ENCODE measurements at regions not wholly inside any gene's neighbourhood (a gene's known extent, or its start where the extent isn't known, plus 50 kb on each side); places are given as distances from the start of the nearest gene placed in this dataset.

DNA sequence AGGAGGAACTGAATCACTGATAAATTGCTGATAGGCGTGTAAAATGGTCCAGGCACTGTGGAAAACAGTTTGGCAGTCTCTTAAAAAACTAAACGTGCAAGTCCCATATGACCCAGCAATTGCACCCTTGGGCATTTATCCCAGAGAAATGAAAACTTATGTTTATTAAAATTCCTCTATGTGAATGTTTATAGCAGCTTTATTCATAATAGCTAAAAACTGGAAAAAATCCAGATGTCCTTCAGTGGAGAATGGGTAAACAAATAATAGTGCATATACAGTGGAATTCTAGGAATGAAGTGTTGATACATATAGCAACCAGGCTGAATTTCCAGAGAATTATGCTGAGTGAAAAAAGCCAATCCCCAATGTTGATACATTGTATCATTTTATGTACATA, 482.2 kb upstream of the PDZRN3 start:
- no peak overlapping the region for H3K4me3 ChIP-seq (ENCODE audit: low read depth, low read length)
- TF ChIP-seq, protein P1, sequence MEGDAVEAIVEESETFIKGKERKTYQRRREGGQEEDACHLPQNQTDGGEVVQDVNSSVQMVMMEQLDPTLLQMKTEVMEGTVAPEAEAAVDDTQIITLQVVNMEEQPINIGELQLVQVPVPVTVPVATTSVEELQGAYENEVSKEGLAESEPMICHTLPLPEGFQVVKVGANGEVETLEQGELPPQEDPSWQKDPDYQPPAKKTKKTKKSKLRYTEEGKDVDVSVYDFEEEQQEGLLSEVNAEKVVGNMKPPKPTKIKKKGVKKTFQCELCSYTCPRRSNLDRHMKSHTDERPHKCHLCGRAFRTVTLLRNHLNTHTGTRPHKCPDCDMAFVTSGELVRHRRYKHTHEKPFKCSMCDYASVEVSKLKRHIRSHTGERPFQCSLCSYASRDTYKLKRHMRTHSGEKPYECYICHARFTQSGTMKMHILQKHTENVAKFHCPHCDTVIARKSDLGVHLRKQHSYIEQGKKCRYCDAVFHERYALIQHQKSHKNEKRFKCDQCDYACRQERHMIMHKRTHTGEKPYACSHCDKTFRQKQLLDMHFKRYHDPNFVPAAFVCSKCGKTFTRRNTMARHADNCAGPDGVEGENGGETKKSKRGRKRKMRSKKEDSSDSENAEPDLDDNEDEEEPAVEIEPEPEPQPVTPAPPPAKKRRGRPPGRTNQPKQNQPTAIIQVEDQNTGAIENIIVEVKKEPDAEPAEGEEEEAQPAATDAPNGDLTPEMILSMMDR (IDR thresholded peaks at IDR 0.05; ENCODE audit: low read depth, low read length): no peak

DNA sequence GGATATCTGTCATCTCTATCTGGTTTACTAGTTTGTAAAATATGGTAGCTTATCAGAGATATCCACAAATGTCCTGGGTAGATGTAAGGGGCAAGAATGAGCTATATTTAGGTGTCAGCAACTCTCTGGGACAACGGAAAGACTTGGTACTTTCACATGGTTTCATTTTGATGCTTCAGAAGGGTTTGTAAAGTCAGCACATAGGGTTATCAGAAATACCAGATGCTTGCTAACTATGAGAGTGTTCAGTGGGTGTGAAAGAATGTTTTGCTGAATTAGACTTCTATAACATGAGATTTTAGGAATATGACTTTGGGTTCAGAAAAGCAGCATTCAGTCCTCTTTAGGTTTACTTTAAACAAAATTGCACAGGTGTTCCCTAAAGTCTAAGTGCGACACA, 466.5 kb upstream of the PDZRN3 start:
- H3K4me3 ChIP-seq (ENCODE audit: low read depth, low read length): no peak overlapping the region
- TF ChIP-seq, protein P1 (IDR thresholded peaks at IDR 0.05; ENCODE audit: low read depth, low read length): no peak

DNA sequence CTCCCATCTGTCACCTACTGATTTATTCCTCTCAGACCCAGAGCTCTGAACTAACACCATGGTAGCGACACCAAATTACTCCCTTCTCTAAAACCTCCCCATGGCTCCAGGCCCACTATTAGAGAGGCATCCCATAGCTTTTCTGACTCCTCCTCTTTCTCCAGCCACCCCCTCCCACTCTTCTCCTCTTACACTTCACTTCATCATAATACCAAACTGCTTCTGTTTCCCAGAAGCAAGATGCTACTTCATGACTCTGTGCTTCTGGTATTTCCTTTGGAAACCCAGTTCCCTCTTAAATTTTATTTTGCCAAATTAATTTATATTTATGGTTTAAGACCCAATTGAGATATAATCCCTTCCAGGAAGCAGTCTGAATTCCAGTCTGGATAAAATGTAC, 465.1 kb upstream of the PDZRN3 start:
- H3K4me3 ChIP-seq (ENCODE audit: low read depth, low read length): no peak overlapping the region
- TF ChIP-seq, protein P1 (IDR thresholded peaks at IDR 0.05; ENCODE audit: low read depth, low read length): no peak

DNA sequence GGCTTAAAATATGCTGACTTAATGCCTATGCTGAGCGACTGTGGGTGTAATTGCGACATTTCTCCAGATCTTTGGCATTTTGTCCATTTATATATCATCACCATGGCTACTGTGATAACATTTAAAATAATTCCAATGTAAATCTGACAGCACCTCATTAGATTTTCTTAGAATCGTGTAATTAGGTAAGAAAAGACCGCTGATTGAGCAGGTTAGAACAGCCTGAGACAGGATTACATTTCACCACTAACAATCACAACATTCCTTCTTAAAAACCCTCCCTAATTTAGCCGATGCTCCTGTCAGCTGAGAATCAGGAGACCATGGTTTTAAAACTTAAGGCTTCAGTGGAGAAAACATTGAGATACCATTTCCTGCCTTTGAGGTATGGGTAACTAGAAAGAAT, 455.3 kb upstream of the PDZRN3 start:
- no peak overlapping the region for H3K4me3 ChIP-seq (ENCODE audit: low read depth, low read length)

DNA sequence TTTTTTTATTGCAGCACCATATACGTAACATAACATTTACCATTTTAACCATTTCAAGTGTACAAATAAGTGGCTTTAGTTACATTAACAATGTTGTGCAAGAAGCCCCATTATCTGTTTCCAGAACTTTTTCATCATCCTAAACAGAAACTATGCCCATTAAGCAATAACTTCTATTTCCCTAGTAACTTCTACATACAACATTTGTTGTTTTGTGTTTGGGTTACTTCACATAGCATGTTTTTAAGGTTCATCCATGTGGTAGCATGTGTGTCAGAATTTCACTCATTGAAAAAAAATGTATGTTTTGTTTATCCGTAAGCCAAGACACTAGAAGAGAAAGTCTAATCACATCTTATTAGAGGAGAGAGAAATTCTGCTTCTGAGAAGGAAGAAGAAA, 450.5 kb upstream of the PDZRN3 start:
- H3K4me3 ChIP-seq (ENCODE audit: low read depth, low read length): no peak overlapping the region

More for the DNA sequence above, 455.3 kb upstream of the PDZRN3 start:
- TF ChIP-seq, protein P1 (IDR thresholded peaks at IDR 0.05; ENCODE audit: low read depth, low read length): no peak

DNA sequence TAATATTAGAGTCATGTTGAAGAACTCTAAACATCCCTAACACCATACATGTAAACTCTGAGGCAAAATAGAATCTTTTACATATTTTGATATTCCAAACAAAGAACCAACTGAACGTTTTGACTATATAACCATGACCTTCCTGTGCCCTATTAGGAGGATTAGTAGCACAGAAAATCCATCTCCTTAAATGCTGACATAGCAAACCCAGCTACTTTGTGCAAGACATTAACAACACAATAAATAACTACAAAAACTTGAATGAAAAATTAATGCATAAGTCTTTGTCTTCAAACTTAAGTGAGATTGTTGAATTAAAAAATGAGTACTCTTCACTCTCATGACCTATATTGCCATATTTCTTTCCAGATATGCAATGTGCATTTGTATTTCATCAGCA, 450.0 kb upstream of the PDZRN3 start:
- H3K4me3 ChIP-seq (ENCODE audit: low read depth, low read length): no peak overlapping the region
- TF ChIP-seq, protein P1 (IDR thresholded peaks at IDR 0.05; ENCODE audit: low read depth, low read length): no peak

More for the DNA sequence above, 450.5 kb upstream of the PDZRN3 start:
- TF ChIP-seq, protein P1 (IDR thresholded peaks at IDR 0.05; ENCODE audit: low read depth, low read length): no peak

DNA sequence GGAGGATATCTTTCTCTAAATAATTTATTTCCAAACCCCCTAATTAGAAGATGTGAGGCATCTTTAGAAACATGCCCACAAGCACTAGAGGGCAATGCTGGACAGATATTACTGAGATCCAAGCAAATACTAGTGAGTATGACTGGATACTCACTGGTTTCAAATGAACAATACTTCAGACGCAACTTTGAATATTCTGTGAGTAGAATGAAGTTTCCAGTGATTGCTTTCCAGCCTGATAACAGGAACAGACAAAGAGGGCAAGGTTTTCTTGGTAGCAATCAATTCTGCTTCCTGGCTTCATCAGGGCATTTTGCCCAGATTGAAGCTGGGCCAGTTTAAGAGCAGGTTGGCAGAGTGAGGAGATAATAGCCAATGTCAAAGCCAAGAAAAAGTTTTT, 442.6 kb upstream of the PDZRN3 start:
- no peak overlapping the region for H3K4me3 ChIP-seq (ENCODE audit: low read depth, low read length)
- TF ChIP-seq, protein P1 (IDR thresholded peaks at IDR 0.05; ENCODE audit: low read depth, low read length): no peak

Data from WI38 (cell line).